KMS-11 (cell line): ENCODE measurements at regions not wholly inside any gene's neighbourhood (a gene's known extent, or its start where the extent isn't known, plus 50 kb on each side); places are given as distances from the start of the nearest gene placed in this dataset.
"Not testable (repeated sequence)": the region's sequence is repeated elsewhere in the genome, so short reads cannot be mapped to it uniquely, and the experiment has no call there.

Source experiments
- H2AFZ ChIP-seq: fragments of 200-600 bp; sonication (generic); 2 replicates; pipeline ENCODE4 v1.6.1; 2016; ENCODE audit warnings: antibody characterized with exemption, mixed run types, low read depth
- H3K27ac ChIP-seq: fragments of 200-600 bp; sonication (generic); 2 replicates; pipeline ENCODE4 v1.6.1; 2016; ENCODE audit warnings: mild to moderate bottlenecking, mixed run types
- H3K27me3 ChIP-seq: fragments of 200-600 bp; sonication (generic); 2 replicates; pipeline ENCODE4 v1.6.1; 2017; ENCODE audit warnings: mild to moderate bottlenecking, low read depth, mixed run types, moderate library complexity; ENCODE audit not compliant: insufficient read depth
- H3K36me3 ChIP-seq: fragments of 200-600 bp; sonication (generic); 2 replicates; pipeline ENCODE4 v1.6.1; 2017; ENCODE audit warnings: mild to moderate bottlenecking, mixed run types; ENCODE audit not compliant: insufficient read depth
- H3K4me1 ChIP-seq: fragments of 200-600 bp; sonication (generic); 2 replicates; pipeline ENCODE4 v1.6.1; 2016; ENCODE audit warnings: mild to moderate bottlenecking, low read depth, mixed run types; ENCODE audit not compliant: poor library complexity, severe bottlenecking
- H3K4me2 ChIP-seq: fragments of 200-600 bp; sonication (generic); 2 replicates; pipeline ENCODE4 v1.7.0; 2016; ENCODE audit warnings: mild to moderate bottlenecking, mixed run types
- H3K4me3 ChIP-seq: fragments of 200-600 bp; sonication (generic); IDR thresholded peaks from 2 replicates; pipeline ENCODE4 v1.6.1; 2017; ENCODE audit warnings: low read depth, low read length, mixed read lengths; ENCODE audit not compliant: insufficient read depth
- H3K79me2 ChIP-seq: fragments of 200-600 bp; sonication (generic); 2 replicates; pipeline ENCODE4 v1.6.1; 2016; ENCODE audit warnings: low read depth, mixed run types; ENCODE audit not compliant: insufficient read depth
- H3K9ac ChIP-seq: fragments of 200-600 bp; sonication (generic); 2 replicates; pipeline ENCODE4 v1.6.1; 2016; ENCODE audit warnings: mild to moderate bottlenecking, mixed run types
- H4K20me1 ChIP-seq: fragments of 200-600 bp; sonication (generic); 2 replicates; pipeline ENCODE4 v1.6.1; 2016; ENCODE audit warnings: mild to moderate bottlenecking, mixed run types; ENCODE audit not compliant: insufficient read depth
- TF ChIP-seq, protein P1 (sequence below): fragments of 200-600 bp; sonication (generic); conservative IDR thresholded peaks from 2 replicates; pipeline ENCODE4 v1.6.1; 2017; ENCODE audit warnings: low read depth, mild to moderate bottlenecking, antibody characterized with exemption, low read length, moderate library complexity, mixed read lengths

DNA sequence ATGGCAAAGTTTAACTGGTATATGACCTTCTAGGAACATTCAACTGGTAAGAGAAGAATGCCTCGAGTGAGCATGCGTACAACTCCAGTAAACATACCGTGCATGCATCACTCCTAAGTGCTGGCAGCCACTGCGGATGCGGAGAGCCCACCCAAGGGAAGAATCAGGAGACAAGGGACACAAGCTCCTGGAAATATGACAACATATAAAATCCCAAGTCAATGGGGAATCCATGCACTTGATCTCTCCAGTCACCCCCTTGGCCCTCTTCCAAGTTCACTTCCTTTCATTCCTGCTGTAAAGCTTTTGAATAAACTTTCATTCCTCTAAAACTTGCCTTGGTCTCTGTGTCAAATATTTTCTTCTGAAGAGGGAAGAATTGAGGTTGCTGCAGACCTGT is 168.7 kb upstream of the TMCC3 start:
- TF ChIP-seq, protein P1, sequence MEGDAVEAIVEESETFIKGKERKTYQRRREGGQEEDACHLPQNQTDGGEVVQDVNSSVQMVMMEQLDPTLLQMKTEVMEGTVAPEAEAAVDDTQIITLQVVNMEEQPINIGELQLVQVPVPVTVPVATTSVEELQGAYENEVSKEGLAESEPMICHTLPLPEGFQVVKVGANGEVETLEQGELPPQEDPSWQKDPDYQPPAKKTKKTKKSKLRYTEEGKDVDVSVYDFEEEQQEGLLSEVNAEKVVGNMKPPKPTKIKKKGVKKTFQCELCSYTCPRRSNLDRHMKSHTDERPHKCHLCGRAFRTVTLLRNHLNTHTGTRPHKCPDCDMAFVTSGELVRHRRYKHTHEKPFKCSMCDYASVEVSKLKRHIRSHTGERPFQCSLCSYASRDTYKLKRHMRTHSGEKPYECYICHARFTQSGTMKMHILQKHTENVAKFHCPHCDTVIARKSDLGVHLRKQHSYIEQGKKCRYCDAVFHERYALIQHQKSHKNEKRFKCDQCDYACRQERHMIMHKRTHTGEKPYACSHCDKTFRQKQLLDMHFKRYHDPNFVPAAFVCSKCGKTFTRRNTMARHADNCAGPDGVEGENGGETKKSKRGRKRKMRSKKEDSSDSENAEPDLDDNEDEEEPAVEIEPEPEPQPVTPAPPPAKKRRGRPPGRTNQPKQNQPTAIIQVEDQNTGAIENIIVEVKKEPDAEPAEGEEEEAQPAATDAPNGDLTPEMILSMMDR, result no peak
- peak overlapping the region; percentile 59; the same call in 1 of the 2 replicates for H3K4me2 ChIP-seq
- no peak overlapping the region for H2AFZ ChIP-seq
- no peaks in the 10 kb centered on the region for H4K20me1 ChIP-seq
- no peak overlapping the region for H3K9ac ChIP-seq
- H3K27me3 ChIP-seq, result no peaks in the 10 kb centered on the region
- H3K79me2 ChIP-seq, result no peaks in the 10 kb centered on the region
- H3K4me1 ChIP-seq, result peaks cover 83% of the 10 kb centered on the region
- peak overlapping the region; percentile 79 for H3K27ac ChIP-seq
- no peak overlapping the region for H3K4me3 ChIP-seq
- H3K36me3 ChIP-seq, result no peaks in the 10 kb centered on the region

DNA sequence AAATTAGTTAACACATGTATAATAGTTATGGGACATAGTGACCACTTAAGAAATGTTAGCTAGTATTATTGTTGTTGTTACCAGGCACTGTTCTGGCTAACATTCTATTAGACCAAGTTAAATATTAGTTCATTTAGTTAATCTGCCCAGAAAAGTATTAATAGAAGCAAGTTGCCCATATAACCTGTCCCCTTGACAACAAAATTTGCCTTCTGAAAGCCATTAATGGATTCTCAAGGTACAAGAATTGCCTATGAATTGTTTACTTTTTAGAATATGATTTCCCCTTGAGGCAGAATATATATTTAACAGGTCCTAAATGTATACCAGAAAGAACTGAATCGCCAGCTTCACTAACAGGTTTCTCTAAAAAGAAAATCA is 167.3 kb upstream of the TMCC3 start:
- no peak overlapping the region; the same call in 1 of the 2 replicates for H3K9ac ChIP-seq
- 0 out of 2 replicates have a peak overlapping the region, but pooled peaks have one; percentile 4 for H2AFZ ChIP-seq
- H3K79me2 ChIP-seq, result no peaks in the 10 kb centered on the region
- H3K4me3 ChIP-seq, result no peak overlapping the region
- TF ChIP-seq, protein P1, result no peak
- no peaks in the 10 kb centered on the region for H4K20me1 ChIP-seq
- no peaks in the 10 kb centered on the region for H3K27me3 ChIP-seq
- H3K4me2 ChIP-seq, result peak overlapping the region; percentile 59
- H3K36me3 ChIP-seq, result no peaks in the 10 kb centered on the region
- peak overlapping the region; percentile 79 for H3K27ac ChIP-seq
- H3K4me1 ChIP-seq, result peaks cover 79% of the 10 kb centered on the region

DNA sequence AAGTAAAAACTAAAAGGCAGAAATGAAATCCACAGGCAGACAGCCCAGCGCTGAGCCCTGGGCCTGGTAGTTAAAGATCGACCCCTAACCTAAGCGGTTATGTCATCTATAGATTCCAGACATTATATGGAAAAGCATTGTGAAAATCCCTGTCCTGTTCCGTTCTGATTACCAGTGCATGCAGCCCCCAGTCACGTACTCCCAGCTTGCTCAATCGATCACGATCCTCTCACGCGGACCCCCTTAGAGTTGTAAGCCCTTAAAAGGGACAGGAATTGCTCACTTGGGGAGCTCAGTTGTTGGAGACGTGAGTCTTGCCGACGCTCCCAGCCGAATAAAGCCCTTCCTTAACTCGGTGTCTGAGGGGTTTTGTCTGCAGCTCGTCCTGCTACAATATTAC is 166.8 kb upstream of the TMCC3 start:
- peaks cover 79% of the 10 kb centered on the region for H3K4me1 ChIP-seq
- not testable (repeated sequence) for H3K27me3 ChIP-seq, H3K4me3 ChIP-seq, H3K36me3 ChIP-seq, H3K9ac ChIP-seq, H2AFZ ChIP-seq, H4K20me1 ChIP-seq, H3K79me2 ChIP-seq
- peak overlapping the region; percentile 79 for H3K27ac ChIP-seq
- H3K4me2 ChIP-seq, result peak overlapping the region; percentile 59

- H3K79me2 ChIP-seq, result not testable (repeated sequence)
These were observed 166.4 kb upstream of the TMCC3 start for GRCh38 chr12:94816746-94817145.

DNA sequence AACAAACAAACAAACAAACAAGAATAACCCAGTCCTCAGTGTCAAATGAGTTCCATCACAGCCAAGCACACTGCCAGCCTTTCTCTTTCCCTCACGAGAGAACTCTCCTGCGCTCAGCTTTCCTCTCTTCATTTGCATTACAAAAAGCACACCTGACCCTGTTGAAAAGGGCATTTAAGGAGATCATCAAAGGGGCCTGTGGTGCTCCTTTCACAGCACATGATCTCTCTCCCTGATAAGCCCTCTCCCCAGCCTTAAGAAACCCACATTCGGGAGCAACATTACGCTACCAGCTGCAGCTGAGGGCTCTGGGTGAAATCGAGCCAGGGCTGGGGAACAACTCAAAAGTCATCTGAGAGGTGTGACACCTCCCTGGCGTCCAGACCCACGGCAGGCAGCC is 165.6 kb upstream of the TMCC3 start:
- H3K36me3 ChIP-seq, result no peaks in the 10 kb centered on the region
- no peak overlapping the region for H3K4me3 ChIP-seq
- H3K27me3 ChIP-seq, result no peaks in the 10 kb centered on the region
- H3K4me1 ChIP-seq, result peaks cover 76% of the 10 kb centered on the region
- H3K27ac ChIP-seq, result peak overlapping the region; percentile 79
- TF ChIP-seq, protein P1, result no peak
- no peaks in the 10 kb centered on the region for H4K20me1 ChIP-seq
- H3K4me2 ChIP-seq, result peak overlapping the region; percentile 59
- no peak overlapping the region for H2AFZ ChIP-seq
- H3K79me2 ChIP-seq, result no peaks in the 10 kb centered on the region
- H3K9ac ChIP-seq, result no peak overlapping the region

More at GRCh38 chr12:94816746-94817145, 166.4 kb upstream of the TMCC3 start:
- Histone ChIP-seq H3K4me2 (peak overlapping the region; percentile 59), H3K27ac (peak overlapping the region; percentile 79), H3K4me1 (peaks cover 78% of the 10 kb centered on the region)
- not testable (repeated sequence) for H2AFZ ChIP-seq, H3K36me3 ChIP-seq, H3K9ac ChIP-seq, H3K27me3 ChIP-seq, H3K4me3 ChIP-seq, H4K20me1 ChIP-seq
